ENCODE measurements at regions not wholly inside any gene's neighbourhood (a gene's known extent, or its start where the extent isn't known, plus 50 kb on each side); places are given as distances from the start of the nearest gene placed in this dataset.

DNA sequence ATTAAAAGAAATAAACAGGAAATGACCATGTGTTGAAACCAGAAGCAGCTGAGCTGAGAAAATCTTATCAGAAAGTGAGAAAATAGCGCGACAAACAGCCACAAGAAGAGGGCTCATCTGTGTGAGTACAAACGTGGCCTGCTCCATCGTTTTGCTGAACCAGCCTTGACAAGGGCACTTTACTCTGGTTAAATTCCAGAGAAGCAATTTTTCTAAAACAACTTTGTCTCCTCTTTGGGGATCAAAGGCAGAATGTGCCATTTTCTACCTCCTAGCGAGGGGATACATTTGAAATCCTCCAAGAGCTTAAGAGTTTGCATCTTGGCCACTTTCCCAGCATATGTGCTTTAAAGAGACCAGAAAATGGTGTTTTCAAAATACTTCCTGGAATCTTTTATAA, 51.3 kb upstream of the VIPR2 start:
- Mint-ChIP-seq H3K27ac (ENCODE audit: unreplicated experiment) (no peak overlapping the region), H3K27me3 (ENCODE audit: unreplicated experiment) (no peaks in the 10 kb centered on the region), H3K4me1 (ENCODE audit: low read depth, unreplicated experiment) (no peaks in the 10 kb centered on the region), H3K36me3 (ENCODE audit: insufficient read depth, unreplicated experiment) (no peaks in the 10 kb centered on the region), H3K9me3 (ENCODE audit: low read depth, unreplicated experiment) (peaks cover 7% of the 10 kb centered on the region), H3K4me3 (ENCODE audit: low read depth, unreplicated experiment) (no peak overlapping the region)
- no peak for DNase-seq
- CTCF ChIA-PET, result no interaction called here
- no TSS peak for BruUV-seq (replicated peaks)
- no peak for TF ChIP-seq CTCF (IDR thresholded peaks at IDR 0.05; ENCODE audit: unreplicated experiment)
- intact Hi-C loops (cut with micrococcal nuclease; ENCODE audit: unreplicated experiment), result no loop called here

Measured in Calu3 (cell line).